ENCODE measurements at regions not wholly inside any gene's neighbourhood (a gene's known extent, or its start where the extent isn't known, plus 50 kb on each side); places are given as distances from the start of the nearest gene placed in this dataset.

- no peak for TF ChIP-seq ZNF318 (IDR thresholded peaks at IDR 0.05; ENCODE audit: borderline replicate concordance in 1 of 2, low read depth in 1 of 2)
- no peak for TF ChIP-seq EZH2 (IDR thresholded peaks at IDR 0.05; ENCODE audit: borderline replicate concordance, low read depth, low read length)
- no peak for TF ChIP-seq VEZF1 (CRISPR knock-in tag; IDR thresholded peaks at IDR 0.05)
- no peak for TF ChIP-seq CTCF (IDR thresholded peaks at IDR 0.05 in 2 of 3, conservative IDR thresholded peaks at IDR 0.05 in 1 of 3; ENCODE audit: insufficient read depth in 2 of 3, low read depth in 1 of 3, low read length in 3 of 3)
- TF ChIP-seq ZNF239 (CRISPR knock-in tag; IDR thresholded peaks at IDR 0.05), result no peak
Observed at GRCh38 chr22:23384923-23385677, 195.0 kb downstream of the IGLL1 start.

Measured in K562 (cell line).